GDM1 (cell line): ENCODE measurements at regions not wholly inside any gene's neighbourhood (a gene's known extent, or its start where the extent isn't known, plus 50 kb on each side); places are given as distances from the start of the nearest gene placed in this dataset.
"Not testable (repeated sequence)": the region's sequence is repeated elsewhere in the genome, so short reads cannot be mapped to it uniquely, and the experiment has no call there.

Experiments used
- DNase-seq: peaks from one replicate; lab custom pipeline; 2025; lab: John Stamatoyannopoulos, UW

GRCh38 chr5:2533848-2534247, 217.6 kb downstream of the IRX2 start:
- DNase-seq: not testable (repeated sequence)

- no peak for DNase-seq
Measured at GRCh38 chr5:2532809-2533208, 218.7 kb downstream of the IRX2 start.

- DNase-seq: no peak
Measured at GRCh38 chr5:2531318-2531717, 220.2 kb downstream of the IRX2 start.

GRCh38 chr5:2530609-2531008, 220.9 kb downstream of the IRX2 start:
- DNase-seq: no peak

- no peak for DNase-seq
Measured at GRCh38 chr5:2529371-2530092, 221.9 kb downstream of the IRX2 start.

- DNase-seq: no peak
Measured at GRCh38 chr5:2525351-2525750, 226.1 kb downstream of the IRX2 start.

GRCh38 chr5:2524620-2525019, 226.9 kb downstream of the IRX2 start:
- DNase-seq: no peak

GRCh38 chr5:2523180-2523579, 228.3 kb downstream of the IRX2 start:
- DNase-seq: no peak

GRCh38 chr5:2522372-2522771, 229.1 kb downstream of the IRX2 start:
- no peak for DNase-seq

- DNase-seq: no peak
Measured at GRCh38 chr5:2519153-2519552, 232.3 kb downstream of the IRX2 start.

- no peak for DNase-seq
Measured at GRCh38 chr5:2517451-2517850, 234.0 kb downstream of the IRX2 start.

- no peak for DNase-seq
Measured at GRCh38 chr5:2515180-2515764, 236.2 kb downstream of the IRX2 start.

- no peak for DNase-seq
Measured at GRCh38 chr5:2514484-2514883, 237.0 kb downstream of the IRX2 start.

- DNase-seq: no peak
Measured at GRCh38 chr5:2511706-2512105, 239.8 kb downstream of the IRX2 start.

GRCh38 chr5:2511126-2511525, 240.4 kb downstream of the IRX2 start:
- DNase-seq: no peak

GRCh38 chr5:2509527-2509926, 241.9 kb downstream of the IRX2 start:
- no peak for DNase-seq

GRCh38 chr5:2508514-2508913, 243.0 kb downstream of the IRX2 start:
- DNase-seq: no peak

GRCh38 chr5:2507611-2508010, 243.9 kb downstream of the IRX2 start:
- DNase-seq: no peak

- DNase-seq: no peak
Measured at GRCh38 chr5:2506603-2507002, 244.9 kb downstream of the IRX2 start.

- no peak for DNase-seq
Measured at GRCh38 chr5:2505217-2505616, 246.3 kb downstream of the IRX2 start.

- no peak for DNase-seq
Measured at GRCh38 chr5:2502970-2503594, 248.4 kb downstream of the IRX2 start.

- no peak for DNase-seq
Measured at GRCh38 chr5:2499917-2500316, 251.6 kb downstream of the IRX2 start.

- no peak for DNase-seq
Measured at GRCh38 chr5:2496891-2497290, 254.6 kb downstream of the IRX2 start.

GRCh38 chr5:2496126-2496525, 255.4 kb downstream of the IRX2 start:
- no peak for DNase-seq
